T-helper 9 cell (primary cell): ENCODE measurements at regions not wholly inside any gene's neighbourhood (a gene's known extent, or its start where the extent isn't known, plus 50 kb on each side); places are given as distances from the start of the nearest gene placed in this dataset.

Experiments
- DNase-seq: peaks from one replicate; pipeline ENCODE4 v3.0.0-alpha.2; 2020

GRCh38 chr2:134098321-134098720, 155.6 kb upstream of the MGAT5 start:
- DNase-seq: no peak

GRCh38 chr2:134099273-134099672, 154.6 kb upstream of the MGAT5 start:
- no peak for DNase-seq

GRCh38 chr2:134103196-134103595, 150.7 kb upstream of the MGAT5 start:
- no peak for DNase-seq

DNA sequence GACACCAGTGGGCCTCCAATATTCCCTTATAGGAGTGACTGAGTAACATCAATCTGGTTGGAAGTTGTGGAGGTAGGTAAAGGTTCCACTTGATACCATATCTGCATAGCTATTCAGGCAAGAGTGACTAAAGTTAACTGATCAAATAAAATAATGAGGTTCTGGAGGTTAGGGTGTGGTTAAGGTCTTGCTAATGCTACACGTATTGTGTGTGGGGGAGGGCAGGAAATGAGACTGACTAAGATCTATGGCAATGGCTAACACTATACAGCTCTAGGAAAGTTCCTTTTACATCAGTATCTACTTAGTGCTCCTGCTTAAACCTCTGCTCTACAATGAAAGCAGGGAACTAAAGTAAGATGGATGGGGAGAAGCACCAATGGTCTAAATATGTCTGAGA, 149.1 kb upstream of the MGAT5 start:
- DNase-seq: no peak

DNA sequence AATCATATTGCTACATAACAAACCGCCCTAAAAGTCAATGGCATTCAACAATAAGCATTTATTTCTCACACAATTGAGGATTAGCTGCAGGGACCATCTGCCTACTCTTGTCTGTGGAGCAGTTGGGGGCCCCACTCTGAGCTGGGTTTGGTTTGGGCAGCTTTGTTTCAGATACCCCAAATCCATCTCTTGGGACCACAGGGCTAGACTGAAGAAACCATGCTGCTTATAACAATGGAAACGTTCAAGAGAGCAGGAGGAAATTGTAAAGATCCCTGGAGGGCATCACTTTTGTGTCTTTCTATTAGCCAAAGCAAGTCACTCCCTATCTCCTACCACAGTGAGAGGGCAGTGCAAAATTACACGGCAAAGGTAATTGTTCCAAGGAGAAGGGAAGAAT, 146.5 kb upstream of the MGAT5 start:
- no peak for DNase-seq

- no peak for DNase-seq
Observed at GRCh38 chr2:134108113-134108512, 145.8 kb upstream of the MGAT5 start.

DNA sequence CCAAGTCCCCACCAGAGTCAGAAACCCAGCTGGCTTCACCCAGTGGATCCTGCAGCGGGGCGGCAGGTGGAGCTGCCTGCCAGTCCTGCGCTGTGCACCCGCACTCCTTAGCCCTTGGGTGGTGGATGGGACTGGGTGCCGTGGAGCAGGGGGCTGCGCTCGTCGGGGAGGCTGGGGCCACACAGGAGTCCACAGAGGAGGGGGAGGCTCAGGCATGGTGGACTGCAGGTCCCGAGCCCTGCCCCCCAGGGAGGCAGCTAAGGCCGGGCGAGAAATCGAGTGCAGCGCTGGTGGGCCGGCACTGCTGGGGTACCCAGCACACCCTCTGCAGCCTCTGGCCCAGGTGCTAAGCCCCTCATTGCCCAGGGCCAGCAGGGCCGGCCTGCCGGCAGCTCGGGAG, 144.6 kb upstream of the MGAT5 start:
- DNase-seq: no peak

- no peak for DNase-seq
Observed at GRCh38 chr2:134109725-134110124, 144.1 kb upstream of the MGAT5 start.

GRCh38 chr2:134110532-134110931, 143.3 kb upstream of the MGAT5 start:
- DNase-seq: no peak

GRCh38 chr2:134117676-134118075, 136.2 kb upstream of the MGAT5 start:
- DNase-seq: no peak

GRCh38 chr2:134118279-134119116, 135.4 kb upstream of the MGAT5 start:
- DNase-seq: peak; percentile 73

DNA sequence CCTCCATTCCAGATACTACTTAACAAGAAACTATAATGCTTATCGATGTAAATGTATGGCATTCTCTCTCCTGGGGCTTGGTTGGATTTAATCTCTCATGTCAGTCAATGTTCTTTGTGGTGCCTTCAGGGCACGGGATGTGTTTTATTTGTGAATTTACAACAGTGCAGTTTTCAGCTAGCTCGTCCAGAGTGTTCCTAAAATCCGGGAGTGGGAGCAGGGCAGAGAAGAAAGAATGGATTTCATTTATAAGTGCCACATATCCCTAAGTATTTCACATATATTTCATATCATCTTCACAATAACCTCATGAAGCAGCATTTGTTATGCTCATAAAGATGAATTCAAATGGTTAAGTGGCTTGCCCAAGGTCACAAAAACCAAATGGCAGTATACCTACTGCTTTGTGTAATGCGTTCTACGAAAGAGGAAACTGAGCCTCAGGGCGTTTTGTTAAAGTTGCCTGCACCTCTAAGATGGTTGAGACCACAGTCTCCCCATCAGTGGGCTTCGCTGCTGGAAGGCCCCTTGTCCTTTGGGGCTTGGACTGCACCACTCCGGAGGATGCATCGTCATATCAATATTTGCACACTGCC, 134.7 kb upstream of the MGAT5 start:
- DNase-seq: no peak

GRCh38 chr2:134119713-134120405, 134.0 kb upstream of the MGAT5 start:
- peak; percentile 72 for DNase-seq

DNA sequence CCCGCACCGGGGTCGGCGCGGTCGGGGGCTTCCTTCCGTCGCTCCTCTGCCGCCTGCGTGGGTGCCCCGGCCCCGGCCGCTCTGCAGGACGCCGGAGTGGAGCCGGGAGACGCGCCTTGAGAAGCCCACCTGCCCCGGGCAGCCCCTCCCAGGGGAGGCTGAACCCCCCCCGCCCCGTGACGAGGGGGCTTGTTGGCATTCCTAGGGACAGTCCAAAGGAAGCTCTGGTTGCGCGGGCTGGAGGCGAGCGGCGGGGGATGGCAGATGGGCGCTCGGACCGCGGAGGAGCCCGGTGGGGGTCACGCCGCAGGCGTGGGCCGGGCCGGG, 133.5 kb upstream of the MGAT5 start:
- DNase-seq: no peak

DNA sequence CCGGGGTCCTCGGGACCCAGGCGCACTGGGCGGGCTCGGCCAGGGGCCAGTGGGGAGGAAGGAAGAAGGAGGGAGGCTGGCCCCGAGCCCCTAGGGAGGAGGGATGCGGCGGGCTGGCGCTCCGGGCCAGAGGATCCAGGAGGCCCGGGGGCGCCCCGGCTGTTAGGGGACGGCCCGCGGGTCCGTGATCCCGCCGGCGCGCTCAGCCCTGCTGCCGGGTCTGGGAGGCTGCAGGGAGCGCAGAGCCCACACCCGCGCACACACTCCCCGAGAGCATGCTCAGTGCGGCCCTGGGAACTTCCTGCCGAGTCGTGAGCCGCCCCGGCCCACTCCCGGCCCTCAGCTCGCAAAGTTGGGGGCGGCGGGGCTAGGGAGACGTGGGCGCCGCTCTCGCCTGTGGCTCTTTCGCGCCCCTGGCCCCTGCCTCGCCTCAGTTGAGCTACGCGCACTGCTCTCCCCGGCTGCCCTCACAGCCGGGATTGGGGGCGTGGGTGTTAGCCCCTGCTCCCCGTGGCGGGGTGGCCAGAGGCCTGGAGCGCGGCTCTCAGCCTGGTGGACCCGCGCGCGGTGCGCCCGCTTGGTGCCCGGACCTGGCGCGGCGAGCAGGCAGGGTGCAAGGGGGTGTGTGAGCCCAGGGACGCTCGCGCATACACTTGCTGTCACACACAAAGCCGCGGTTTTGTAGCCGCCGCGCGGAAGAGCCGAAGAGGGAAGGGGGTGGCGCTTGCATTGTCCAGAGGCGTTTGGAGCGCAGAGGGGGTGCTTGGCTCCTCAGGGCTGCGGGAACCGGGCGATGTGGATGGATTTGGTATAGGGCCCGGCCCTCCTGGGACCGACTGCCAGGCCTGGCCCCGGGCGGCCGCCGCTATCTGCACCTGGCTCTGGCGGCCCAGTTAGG, 132.9 kb upstream of the MGAT5 start:
- DNase-seq: peak; percentile 54

DNA sequence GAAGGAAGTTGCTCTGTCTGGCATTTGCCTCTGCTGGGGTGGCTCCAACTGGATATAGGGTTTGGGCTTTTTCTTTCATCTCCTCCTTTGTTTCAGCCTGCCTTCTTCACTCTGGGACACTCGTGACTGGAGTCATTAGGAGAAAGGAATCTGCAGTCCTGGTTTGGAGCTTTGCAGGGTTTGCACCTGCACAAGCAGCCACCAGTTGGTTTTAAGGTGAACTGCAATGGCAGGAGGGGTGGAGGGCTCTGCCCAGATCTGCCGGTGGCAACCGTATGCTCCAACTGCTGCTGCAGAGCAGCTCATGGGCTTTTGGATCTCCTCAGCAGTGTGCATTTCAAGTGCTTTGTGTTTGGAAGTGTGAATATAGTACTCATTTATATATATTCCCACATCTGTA, 131.3 kb upstream of the MGAT5 start:
- DNase-seq: no peak

DNA sequence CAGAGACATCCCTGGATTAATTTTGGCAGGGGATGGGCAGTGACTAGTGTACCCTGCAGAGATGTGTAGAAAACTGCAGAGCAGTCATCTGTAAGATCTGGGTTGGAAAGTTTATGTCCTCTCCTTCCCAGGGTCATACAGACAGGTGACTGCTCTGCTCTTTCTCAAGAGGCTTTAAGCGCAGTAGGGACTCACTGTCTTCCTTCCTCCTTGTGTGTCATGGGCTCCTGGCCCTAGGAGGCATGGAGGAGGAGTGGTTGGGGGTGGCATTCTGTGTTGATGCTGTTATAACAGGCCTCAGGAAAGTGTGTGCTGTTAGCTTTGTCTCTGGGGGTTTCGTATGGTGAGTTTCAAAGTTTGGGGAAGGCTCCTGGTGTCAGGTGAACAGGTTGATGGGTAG, 130.5 kb upstream of the MGAT5 start:
- DNase-seq: no peak

GRCh38 chr2:134124047-134124753, 129.7 kb upstream of the MGAT5 start:
- DNase-seq: no peak

GRCh38 chr2:134127496-134127895, 126.4 kb upstream of the MGAT5 start:
- peak; percentile 23 for DNase-seq

GRCh38 chr2:134128746-134129145, 125.1 kb upstream of the MGAT5 start:
- DNase-seq: no peak

DNA sequence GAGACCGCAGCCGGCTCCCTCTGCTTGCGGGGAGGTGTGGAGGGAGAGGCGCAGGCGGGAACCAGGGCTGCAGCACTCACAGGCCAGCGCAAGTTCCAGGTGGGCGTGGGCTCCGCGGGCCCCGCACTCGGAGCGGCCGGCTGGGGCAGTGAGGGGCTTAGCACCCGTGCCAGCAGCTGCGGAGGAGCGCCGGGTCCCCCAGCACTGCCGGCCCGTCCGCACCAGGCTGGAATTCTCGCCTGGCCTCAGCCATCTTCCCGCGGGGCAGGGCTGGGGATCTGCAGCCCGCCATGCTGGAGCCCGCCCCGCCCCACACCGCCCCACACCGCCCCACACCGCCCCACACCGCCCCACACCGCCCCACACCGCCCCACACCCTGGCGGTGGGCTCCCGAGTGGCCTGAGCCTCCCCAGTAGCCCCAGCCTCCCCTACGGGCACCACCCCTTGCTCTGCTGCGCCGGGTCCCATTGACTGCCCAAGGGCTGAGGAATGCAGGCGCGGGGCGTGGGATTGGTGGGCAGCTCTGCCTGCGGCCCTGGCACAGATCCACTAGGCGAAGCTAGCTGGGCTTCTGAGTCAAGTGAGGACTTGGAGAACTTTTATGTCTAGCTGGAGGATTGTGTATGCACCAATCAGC, 123.9 kb upstream of the MGAT5 start:
- DNase-seq: no peak
